Breast epithelium (tissue), 3 donors: ENCODE measurements at regions not wholly inside any gene's neighbourhood (a gene's known extent, or its start where the extent isn't known, plus 50 kb on each side); places are given as distances from the start of the nearest gene placed in this dataset.

Experiments used
- POLR2A ChIP-seq: fragments of 450-650 bp; IDR thresholded peaks from one replicate; pipeline ENCODE4 v1.6.1; 2016; ENCODE audit warnings: antibody characterized with exemption, mild to moderate bottlenecking, moderate library complexity
- POLR2AphosphoS5 ChIP-seq, 3 donors: sonication (generic); formaldehyde crosslinking; IDR thresholded peaks; one replicate each; pipeline ENCODE4 v1.6.1; 2017; ENCODE audit warnings: antibody characterized with exemption in 3 of 3
- TF ChIP-seq, protein P1 (sequence below), 3 donors: fragments of 450-650 bp; IDR thresholded peaks; one replicate each; pipeline ENCODE4 v1.5.1; 2016 to 2017; ENCODE audit warnings: antibody characterized with exemption in 3 of 3, mild to moderate bottlenecking in 3 of 3, moderate library complexity in 3 of 3

GRCh38 chr4:174088795-174089194 lies 194.7 kb downstream of the FBXO8 start:
- TF ChIP-seq POLR2A, result no peak
- TF ChIP-seq, protein P1, sequence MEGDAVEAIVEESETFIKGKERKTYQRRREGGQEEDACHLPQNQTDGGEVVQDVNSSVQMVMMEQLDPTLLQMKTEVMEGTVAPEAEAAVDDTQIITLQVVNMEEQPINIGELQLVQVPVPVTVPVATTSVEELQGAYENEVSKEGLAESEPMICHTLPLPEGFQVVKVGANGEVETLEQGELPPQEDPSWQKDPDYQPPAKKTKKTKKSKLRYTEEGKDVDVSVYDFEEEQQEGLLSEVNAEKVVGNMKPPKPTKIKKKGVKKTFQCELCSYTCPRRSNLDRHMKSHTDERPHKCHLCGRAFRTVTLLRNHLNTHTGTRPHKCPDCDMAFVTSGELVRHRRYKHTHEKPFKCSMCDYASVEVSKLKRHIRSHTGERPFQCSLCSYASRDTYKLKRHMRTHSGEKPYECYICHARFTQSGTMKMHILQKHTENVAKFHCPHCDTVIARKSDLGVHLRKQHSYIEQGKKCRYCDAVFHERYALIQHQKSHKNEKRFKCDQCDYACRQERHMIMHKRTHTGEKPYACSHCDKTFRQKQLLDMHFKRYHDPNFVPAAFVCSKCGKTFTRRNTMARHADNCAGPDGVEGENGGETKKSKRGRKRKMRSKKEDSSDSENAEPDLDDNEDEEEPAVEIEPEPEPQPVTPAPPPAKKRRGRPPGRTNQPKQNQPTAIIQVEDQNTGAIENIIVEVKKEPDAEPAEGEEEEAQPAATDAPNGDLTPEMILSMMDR (IDR thresholded peaks at IDR 0.05), result no peak
- no peak for TF ChIP-seq POLR2AphosphoS5 (IDR thresholded peaks at IDR 0.05)
